ENCODE measurements at regions not wholly inside any gene's neighbourhood (a gene's known extent, or its start where the extent isn't known, plus 50 kb on each side); places are given as distances from the start of the nearest gene placed in this dataset.

DNA sequence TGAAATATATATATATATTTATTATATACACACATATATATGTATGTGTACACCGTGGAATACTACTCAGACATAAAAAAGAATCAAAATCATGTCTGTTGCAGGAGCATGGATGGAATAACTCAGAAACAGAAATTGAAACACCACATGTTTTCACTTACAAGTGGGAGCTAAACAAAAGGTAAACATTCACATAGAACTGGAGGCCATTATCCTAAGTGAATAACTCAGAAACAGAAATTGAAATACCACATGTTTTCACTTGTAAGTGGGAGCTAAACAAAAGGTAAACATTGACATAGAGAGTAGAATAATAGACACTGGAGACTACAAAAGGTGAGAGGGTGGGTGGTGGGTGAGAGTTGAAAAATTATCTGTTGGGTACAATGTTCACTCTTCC is 171.5 kb upstream of the GOLIM4 start:
- Histone ChIP-seq H3K4me3 (ENCODE audit: low read depth in 2 of 2, low read length in 1 of 2) (no peak overlapping the region), H3K79me2 (ENCODE audit: insufficient read depth) (no peaks in the 10 kb centered on the region), H3K36me3 (replicated peaks in 1 of 2; ENCODE audit: control insufficient read depth in 1 of 2, insufficient read depth in 2 of 2, low read length in 1 of 2) (no peaks in the 10 kb centered on the region), H3K27ac (ENCODE audit: low read depth in 2 of 2, low read length in 1 of 2) (no peak overlapping the region), H3K9ac (no peak overlapping the region), H2AFZ (ENCODE audit: low read depth) (no peak overlapping the region), H3F3A (replicated peaks; ENCODE audit: insufficient read depth) (no peaks in the 10 kb centered on the region), H4K20me1 (ENCODE audit: insufficient read depth) (no peaks in the 10 kb centered on the region), H3K9me3 (no peaks in the 10 kb centered on the region), H3K27me3 (ENCODE audit: insufficient read depth) (no peaks in the 10 kb centered on the region), H3K9me2 (no peaks in the 10 kb centered on the region), H3K4me2 (no peak overlapping the region), H3K4me1 (ENCODE audit: control insufficient read depth in 1 of 2, insufficient read depth in 2 of 2, low read depth in 1 of 2, low read length in 1 of 2) (no peaks in the 10 kb centered on the region)
- ChIA-PET POLR2A (no interaction called here), CTCF (interaction anchor here (0.9 kb wide), 1 partner anchor 10 kb away, joined by 3 read pairs; no protein-coding TSS in a partner anchor)
- DNase-seq = no peak
- TF ChIP-seq TAF1 (IDR thresholded peaks at IDR 0.05; ENCODE audit: borderline replicate concordance, low read depth, low read length) (no peak), EZH2phosphoT487 (IDR thresholded peaks at IDR 0.05; ENCODE audit: borderline replicate concordance, low read depth) (no peak), NFIC (IDR thresholded peaks at IDR 0.05; ENCODE audit: borderline replicate concordance) (no peak), RCOR1 (IDR thresholded peaks at IDR 0.05; ENCODE audit: low read length) (no peak), MEF2A (IDR thresholded peaks at IDR 0.05; ENCODE audit: borderline replicate concordance, low read depth) (no peak), TEAD4 (IDR thresholded peaks at IDR 0.05; ENCODE audit: borderline replicate concordance, insufficient read depth) (no peak), EP300 (IDR thresholded peaks at IDR 0.05; ENCODE audit: borderline replicate concordance in 1 of 2, low read depth in 1 of 2, low read length in 1 of 2) (no peak), JUND (IDR thresholded peaks at IDR 0.05) (no peak), FOXJ3 (CRISPR knock-in tag; IDR thresholded peaks at IDR 0.05) (no peak), SMC3 (IDR thresholded peaks at IDR 0.05; ENCODE audit: low read depth, low read length) (no peak), MAX (IDR thresholded peaks at IDR 0.05; ENCODE audit: low read depth) (no peak), REST (IDR thresholded peaks at IDR 0.05; ENCODE audit: low read depth, low read length) (no peak)
- TF ChIP-seq, protein P1, sequence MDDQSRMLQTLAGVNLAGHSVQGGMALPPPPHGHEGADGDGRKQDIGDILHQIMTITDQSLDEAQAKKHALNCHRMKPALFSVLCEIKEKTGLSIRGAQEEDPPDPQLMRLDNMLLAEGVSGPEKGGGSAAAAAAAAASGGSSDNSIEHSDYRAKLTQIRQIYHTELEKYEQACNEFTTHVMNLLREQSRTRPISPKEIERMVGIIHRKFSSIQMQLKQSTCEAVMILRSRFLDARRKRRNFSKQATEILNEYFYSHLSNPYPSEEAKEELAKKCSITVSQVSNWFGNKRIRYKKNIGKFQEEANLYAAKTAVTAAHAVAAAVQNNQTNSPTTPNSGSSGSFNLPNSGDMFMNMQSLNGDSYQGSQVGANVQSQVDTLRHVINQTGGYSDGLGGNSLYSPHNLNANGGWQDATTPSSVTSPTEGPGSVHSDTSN (IDR thresholded peaks at IDR 0.05) = no peak
- TF ChIP-seq, protein P2, sequence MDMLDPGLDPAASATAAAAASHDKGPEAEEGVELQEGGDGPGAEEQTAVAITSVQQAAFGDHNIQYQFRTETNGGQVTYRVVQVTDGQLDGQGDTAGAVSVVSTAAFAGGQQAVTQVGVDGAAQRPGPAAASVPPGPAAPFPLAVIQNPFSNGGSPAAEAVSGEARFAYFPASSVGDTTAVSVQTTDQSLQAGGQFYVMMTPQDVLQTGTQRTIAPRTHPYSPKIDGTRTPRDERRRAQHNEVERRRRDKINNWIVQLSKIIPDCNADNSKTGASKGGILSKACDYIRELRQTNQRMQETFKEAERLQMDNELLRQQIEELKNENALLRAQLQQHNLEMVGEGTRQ (IDR thresholded peaks at IDR 0.05; ENCODE audit: borderline replicate concordance, low read depth, low read length) = no peak
- 42% methylated on average over 1 of the region's 1 CpG for WGBS (ENCODE audit: low lambda C conversion rate)

Measured in SK-N-SH (cell line).